Nucleus accumbens (tissue), 56 donors: ENCODE measurements at regions not wholly inside any gene's neighbourhood (a gene's known extent, or its start where the extent isn't known, plus 50 kb on each side); places are given as distances from the start of the nearest gene placed in this dataset.

ENCODE experiments used
- DNase-seq, 56 donors: peaks; one replicate each; lab custom pipeline; 2025; lab: John Stamatoyannopoulos, UW

DNA sequence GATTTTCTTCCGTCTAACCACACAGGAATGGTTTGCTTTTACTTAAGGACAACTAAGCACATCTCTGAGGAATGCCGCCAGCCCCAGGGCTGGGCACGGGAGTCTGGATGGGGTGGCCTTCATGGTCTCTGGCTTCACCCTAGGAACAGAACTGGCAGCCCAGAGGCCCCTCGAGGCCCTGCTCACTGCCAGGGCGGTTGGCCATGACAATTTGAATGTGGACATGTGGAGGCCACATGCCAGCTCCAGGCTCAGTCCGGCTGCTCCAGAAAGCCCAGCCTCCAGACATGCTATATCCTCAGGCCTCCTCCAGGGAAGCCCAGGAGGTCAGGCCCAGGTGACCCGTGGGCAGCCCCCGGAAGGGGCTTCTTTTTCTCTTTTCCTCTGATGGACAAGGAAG lies 84.0 kb upstream of the FGF3 start:
- DNase-seq: no peak

DNA sequence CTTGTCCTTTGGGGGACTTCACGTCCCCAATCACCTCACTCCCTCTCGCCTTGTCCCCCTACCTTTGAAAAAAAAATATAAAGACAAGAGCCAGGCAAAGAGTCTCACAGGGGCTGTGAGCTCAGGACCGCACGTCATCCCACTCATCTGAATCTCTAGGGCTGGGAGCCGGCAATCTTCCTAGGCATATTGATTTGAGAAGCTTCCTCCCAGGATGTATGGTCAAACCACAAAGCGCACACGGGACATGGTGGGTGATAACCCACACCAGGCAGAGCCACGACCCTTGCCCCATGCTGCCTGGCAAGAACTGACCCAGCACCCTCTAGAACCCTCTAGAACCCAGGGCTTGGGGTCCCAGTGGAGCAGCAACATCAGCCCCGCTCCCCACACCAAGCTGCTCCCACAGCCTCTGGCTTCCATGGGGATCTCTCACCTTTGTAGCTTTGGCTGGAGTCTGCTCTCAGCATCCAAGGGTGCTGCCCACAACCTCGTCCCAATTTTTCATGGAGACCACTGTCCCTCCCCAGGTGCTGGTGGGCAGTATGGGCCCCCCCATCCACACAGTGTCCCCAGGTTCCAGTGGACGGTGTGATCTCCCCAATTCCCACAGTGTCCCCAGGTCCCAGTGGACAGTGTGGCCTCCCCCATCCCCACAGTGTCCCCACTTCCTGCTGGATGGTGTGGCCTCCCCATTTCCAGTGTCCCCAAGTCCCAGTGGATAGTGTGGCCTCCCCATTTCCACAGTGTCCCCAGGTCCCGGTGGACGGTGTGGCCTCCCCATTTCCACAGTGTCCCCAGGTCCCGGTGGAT lies 85.2 kb upstream of the FGF3 start:
- DNase-seq: no peak

GRCh38 chr11:69904974-69905535 lies 85.8 kb upstream of the FGF3 start:
- no peak for DNase-seq

- no peak for DNase-seq
Observed at GRCh38 chr11:69905611-69906452, 86.6 kb upstream of the FGF3 start.

DNA sequence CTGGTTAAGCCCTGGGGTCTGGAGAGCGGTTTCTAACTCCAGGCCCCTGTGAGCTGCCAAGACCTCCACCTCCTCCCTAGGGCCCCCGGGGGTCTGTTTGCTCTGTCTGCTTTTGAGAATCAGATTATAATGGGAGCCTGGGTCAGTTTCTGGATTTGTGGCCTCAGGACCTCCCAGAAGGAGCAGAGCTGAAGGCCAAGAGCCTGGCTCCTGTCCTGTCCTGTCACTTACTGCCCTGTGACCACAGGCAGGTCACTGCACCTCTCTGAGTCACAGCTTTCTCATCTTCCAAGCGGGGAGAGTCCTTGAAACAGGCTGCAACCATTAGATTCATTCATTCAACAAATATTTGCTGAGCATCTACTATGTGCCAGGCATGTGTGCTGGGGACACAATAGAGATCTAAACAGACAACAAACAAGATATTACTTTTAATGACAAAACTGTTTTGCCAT lies 87.3 kb upstream of the FGF3 start:
- no peak for DNase-seq

GRCh38 chr11:69907611-69908010 lies 88.4 kb upstream of the FGF3 start:
- no peak for DNase-seq

DNA sequence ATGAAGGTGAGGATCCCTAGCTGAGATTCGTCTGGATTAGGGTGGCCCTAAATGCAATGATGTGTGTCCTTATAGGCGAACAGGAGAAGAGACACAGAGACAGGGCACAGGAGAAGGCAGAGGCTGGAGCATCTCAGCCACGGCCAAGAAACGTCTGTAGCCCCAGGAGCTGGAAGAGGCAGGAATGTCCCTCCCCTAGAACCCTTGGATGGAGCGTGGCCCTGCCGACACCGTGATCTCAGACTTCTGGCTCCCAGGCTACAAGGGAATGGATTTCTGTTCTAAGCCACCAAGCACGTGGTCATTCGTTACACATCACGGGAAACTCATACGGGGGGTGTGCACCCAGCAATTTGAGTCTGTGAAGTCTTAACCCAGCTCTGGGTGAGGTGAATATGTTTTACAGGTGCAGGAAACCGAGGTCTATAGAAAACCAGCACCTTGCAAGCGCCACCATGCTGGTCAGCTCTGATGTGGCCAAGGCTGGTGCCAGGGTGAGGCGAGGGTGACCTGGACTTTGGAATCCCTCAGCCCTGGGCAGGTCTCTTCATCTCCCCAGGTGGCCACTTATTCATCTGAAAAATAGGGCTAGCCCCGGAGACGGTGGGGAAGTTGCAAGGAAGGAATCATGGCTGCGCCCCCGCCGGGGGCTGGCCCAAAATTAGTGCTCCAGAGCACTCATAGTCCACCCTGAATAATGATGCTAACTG lies 89.5 kb upstream of the FGF3 start:
- no peak for DNase-seq

DNA sequence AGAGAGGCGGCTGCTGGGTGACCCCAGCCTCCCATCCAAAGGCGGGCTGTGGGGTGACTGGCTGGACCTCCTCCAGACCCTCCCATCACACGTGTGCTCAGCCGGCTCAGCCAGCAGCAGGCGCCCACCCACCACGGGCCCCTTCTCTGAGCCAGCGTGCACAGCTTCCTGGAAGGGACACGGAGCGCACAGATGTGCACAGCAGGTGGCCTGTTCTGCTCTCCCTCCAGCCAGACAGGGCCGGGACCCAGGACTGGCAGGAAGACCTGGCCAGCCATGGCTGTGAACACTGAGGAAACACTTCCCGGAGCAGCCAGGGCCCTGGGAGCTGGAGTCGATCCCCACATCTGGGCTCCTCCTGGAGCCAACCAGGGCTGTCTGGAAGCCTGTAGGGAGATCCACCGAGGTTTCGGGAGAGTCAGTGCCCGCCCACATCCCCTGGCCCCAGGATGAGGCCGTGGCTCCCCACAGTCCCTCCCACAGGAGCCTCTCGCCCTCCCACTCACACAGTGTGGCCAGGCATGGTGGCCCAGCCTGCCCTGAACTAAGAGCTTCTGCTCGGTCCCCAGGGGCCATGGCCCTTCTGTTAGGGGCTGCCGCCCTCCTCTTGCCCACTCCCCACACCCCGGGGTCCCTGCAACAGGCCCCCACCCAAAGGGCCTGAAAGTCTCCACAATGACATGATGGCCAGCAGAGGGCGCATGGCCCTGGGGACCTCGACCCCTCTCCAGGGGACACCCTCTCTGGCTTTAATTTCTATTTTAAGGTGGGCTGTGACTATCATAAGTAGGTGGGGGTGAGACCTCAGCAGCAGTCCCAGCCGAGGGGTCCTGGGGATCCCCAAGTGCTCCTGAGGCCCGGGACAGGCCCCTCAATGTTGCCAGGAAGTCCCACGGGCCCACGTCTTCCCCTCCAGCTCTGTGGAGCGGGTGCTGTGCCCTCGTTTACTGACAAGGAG lies 90.6 kb upstream of the FGF3 start:
- peak in 1 of 56 donors; percentile 6 for DNase-seq

DNA sequence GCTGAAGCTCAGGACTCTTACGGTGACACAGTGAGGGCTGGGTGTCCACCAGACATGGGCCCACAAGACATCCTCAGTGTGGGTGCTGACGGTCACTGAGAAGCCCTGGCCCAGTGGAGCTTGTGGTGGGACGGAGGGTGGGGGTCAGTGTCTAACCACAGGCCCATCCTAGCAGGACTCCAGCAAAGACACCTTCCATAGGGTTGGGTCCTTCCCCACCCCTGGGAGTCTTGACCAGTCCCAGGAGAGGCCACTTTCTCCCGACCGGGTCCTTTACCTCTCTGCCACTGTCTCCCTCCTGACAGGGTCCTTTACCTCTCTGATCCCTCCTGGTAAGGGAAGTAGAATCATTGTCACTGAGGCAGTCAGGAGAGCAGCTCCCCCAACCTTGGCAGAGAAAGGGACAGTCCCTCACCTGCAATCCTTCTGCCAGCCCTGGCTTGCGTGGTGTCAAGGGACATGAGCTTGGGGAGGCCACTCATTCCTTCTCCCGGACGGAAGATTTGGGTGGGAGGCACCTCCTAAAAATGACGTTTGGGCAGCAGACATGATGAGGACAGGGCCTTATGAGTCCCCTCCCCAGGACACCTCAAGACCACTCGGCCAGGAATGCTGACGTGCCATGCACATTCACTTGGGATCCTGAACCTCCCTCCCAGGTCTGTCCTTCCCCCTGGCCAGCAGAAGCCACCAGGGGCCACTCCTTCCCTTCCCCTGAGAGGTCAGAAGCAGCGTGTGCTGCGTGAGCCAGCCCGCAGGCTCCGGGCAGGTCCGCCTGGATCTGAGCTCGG lies 91.5 kb upstream of the FGF3 start:
- no peak for DNase-seq

DNA sequence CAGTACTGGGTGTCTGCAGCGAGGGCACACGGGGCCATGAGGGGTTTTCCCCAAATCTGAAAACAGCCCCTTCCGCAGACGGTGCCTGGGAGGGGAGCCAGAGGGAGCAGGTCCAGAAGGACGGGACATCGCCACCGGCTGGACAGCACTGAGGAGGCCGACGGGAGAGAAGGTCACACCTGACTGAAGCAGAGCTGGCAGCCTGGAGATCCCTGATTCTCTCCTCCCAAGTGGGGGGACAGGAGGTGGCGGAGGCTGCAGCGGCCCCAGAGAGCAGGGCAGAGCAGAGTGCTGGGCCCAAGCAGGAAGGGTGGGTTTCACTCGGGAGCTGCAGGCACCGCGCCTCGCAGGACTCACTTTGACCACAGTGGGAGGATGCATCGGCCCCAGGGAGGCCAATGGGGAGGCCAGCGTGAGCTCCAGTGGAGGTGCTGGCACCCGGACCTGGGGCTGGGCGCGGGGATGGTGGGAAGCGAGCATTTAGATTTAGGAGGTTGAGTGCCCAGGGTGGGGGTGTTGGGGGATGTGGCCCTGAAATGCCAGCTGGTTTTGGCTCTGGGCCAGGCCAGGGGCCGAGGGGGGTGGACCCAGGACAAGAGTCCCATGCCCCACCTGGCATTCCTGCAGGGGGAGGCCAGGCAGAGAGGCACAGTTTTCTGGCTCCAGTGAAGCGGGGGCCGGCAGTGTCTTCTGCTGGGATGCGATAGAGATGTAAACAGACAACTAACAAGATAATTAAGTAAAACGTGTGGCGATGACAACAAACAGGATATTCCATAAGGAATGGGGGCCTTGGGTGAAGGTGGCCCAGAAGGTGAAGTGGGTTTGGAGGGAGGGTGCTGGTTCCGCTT lies 92.3 kb upstream of the FGF3 start:
- no peak for DNase-seq

GRCh38 chr11:69912161-69912910 lies 93.1 kb upstream of the FGF3 start:
- no peak for DNase-seq

GRCh38 chr11:69912911-69913451 lies 93.8 kb upstream of the FGF3 start:
- DNase-seq: peak in 8 of 56 donors; percentile 1 to 21 (median 14)

- no peak for DNase-seq
Observed at GRCh38 chr11:69913591-69914285, 94.5 kb upstream of the FGF3 start.

DNA sequence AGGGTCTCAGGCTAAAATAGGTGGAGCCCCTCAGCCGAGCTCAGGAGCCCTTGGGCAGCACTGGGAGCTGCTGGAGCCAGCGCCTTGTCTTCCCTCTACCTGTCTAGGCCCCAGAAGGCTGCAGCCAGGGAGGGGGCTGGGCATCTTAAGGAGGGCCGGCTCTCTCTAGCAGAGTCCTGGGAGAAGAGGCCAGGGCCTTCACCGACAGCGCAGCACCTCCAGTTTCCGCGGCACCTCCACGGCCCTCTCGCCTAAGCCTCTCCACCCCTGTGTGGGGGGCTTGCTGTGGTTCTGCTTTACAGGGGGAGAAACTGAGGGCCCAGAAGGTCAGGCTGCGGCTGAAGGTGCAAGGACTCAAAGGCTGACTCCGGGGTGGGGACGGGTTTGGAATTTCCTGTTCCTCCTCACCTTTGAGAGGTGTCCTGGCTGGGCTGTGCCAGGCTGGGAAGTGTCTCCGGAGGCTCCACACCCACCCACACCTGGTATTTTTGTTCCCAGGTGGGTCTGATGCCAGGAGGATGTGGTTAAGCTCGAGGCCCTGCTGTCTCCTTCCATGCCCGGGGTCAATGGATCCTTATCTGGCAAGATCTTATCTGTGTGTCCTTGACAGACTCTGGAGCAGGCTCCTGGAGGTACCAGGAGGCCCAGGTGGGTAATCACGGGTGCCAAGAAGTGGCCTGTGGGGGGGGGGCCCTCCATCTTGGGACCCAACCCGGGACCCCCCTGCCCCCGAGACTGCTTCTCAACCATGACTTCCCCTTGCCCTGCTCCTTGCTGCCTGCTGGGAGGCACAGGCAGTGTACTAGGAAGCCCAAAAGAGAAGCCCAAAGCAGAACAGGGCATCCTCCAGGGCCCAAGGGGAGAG lies 95.3 kb upstream of the FGF3 start:
- DNase-seq: no peak

GRCh38 chr11:69915151-69915500 lies 95.9 kb upstream of the FGF3 start:
- no peak for DNase-seq
